ENCODE measurements at regions not wholly inside any gene's neighbourhood (a gene's known extent, or its start where the extent isn't known, plus 50 kb on each side); places are given as distances from the start of the nearest gene placed in this dataset.

- DNase-seq (ENCODE audit: low spot score) = peak; percentile 42
These were observed 445.6 kb upstream of the POU3F3 start for GRCh38 chr2:104408266-104408665.

- DNase-seq (ENCODE audit: low spot score) = no peak
These were observed 443.8 kb upstream of the POU3F3 start for GRCh38 chr2:104410136-104410535.

GRCh38 chr2:104412384-104412783 lies 441.5 kb upstream of the POU3F3 start:
- DNase-seq (ENCODE audit: low spot score) = peak; percentile 80

GRCh38 chr2:104413890-104414289 lies 440.0 kb upstream of the POU3F3 start:
- DNase-seq (ENCODE audit: low spot score) = no peak

- no peak for DNase-seq (ENCODE audit: low spot score)
These were observed 438.6 kb upstream of the POU3F3 start for GRCh38 chr2:104415284-104415683.

- no peak for DNase-seq (ENCODE audit: low spot score)
These were observed 437.4 kb upstream of the POU3F3 start for GRCh38 chr2:104416339-104417000.

GRCh38 chr2:104420420-104420819 lies 433.5 kb upstream of the POU3F3 start:
- DNase-seq (ENCODE audit: low spot score) = no peak

GRCh38 chr2:104420953-104421352 lies 433.0 kb upstream of the POU3F3 start:
- no peak for DNase-seq (ENCODE audit: low spot score)

GRCh38 chr2:104425850-104426595 lies 427.9 kb upstream of the POU3F3 start:
- no peak for DNase-seq (ENCODE audit: low spot score)

GRCh38 chr2:104428155-104428554 lies 425.8 kb upstream of the POU3F3 start:
- no peak for DNase-seq (ENCODE audit: low spot score)

- DNase-seq (ENCODE audit: low spot score) = no peak
These were observed 424.1 kb upstream of the POU3F3 start for GRCh38 chr2:104429639-104430358.

GRCh38 chr2:104430359-104430740 lies 423.6 kb upstream of the POU3F3 start:
- DNase-seq (ENCODE audit: low spot score) = peak; percentile 97

GRCh38 chr2:104430852-104431251 lies 423.1 kb upstream of the POU3F3 start:
- peak; percentile 71 for DNase-seq (ENCODE audit: low spot score)

GRCh38 chr2:104431701-104432121 lies 422.2 kb upstream of the POU3F3 start:
- DNase-seq (ENCODE audit: low spot score) = peak; percentile 70

- peak; percentile 69 for DNase-seq (ENCODE audit: low spot score)
These were observed 421.5 kb upstream of the POU3F3 start for GRCh38 chr2:104432401-104432800.

- peak; percentile 69 for DNase-seq (ENCODE audit: low spot score)
These were observed 420.9 kb upstream of the POU3F3 start for GRCh38 chr2:104432991-104433390.

GRCh38 chr2:104433657-104434056 lies 420.3 kb upstream of the POU3F3 start:
- DNase-seq (ENCODE audit: low spot score) = no peak

- no peak for DNase-seq (ENCODE audit: low spot score)
These were observed 419.6 kb upstream of the POU3F3 start for GRCh38 chr2:104434318-104434792.

- no peak for DNase-seq (ENCODE audit: low spot score)
These were observed 418.9 kb upstream of the POU3F3 start for GRCh38 chr2:104434966-104435365.

GRCh38 chr2:104438481-104438880 lies 415.4 kb upstream of the POU3F3 start:
- no peak for DNase-seq (ENCODE audit: low spot score)

GRCh38 chr2:104443145-104443544 lies 410.8 kb upstream of the POU3F3 start:
- no peak for DNase-seq (ENCODE audit: low spot score)

GRCh38 chr2:104444392-104444791 lies 409.5 kb upstream of the POU3F3 start:
- DNase-seq (ENCODE audit: low spot score) = no peak

- no peak for DNase-seq (ENCODE audit: low spot score)
These were observed 409.0 kb upstream of the POU3F3 start for GRCh38 chr2:104444889-104445288.
